ENCODE measurements at regions not wholly inside any gene's neighbourhood (a gene's known extent, or its start where the extent isn't known, plus 50 kb on each side); places are given as distances from the start of the nearest gene placed in this dataset.

DNA sequence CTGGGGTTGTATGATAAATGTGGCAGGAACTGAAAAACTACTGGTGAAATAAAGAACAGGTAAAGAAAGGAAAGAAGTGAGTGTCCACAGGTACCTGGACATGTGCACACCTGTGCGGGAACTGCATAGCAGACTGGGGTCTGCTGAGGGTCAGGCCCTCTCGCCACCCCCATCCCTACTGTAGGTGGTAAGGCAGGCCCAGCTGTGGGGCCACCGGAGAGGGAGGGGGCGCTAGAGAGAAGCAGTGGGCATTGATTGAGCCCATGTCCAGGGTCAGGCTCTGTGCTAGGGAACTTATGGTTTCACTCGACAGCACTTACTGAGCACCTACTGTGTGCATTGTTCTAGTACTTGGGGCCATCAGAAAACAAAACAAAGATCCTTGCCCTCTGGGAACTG lies 400.5 kb downstream of the MATN1 start:
- Histone ChIP-seq H2AFZ (ENCODE audit: control insufficient read depth, low read length) (no peak overlapping the region), H3K79me2 (ENCODE audit: control insufficient read depth, insufficient read depth, low read length) (no peaks in the 10 kb centered on the region), H3K9me1 (ENCODE audit: control insufficient read depth, extremely low read depth, insufficient read depth, low read length) (no peaks in the 10 kb centered on the region), H3K9me3 (ENCODE audit: control insufficient read depth, low read depth, low read length) (no peaks in the 10 kb centered on the region), H3K9ac (ENCODE audit: control insufficient read depth, extremely low read depth, insufficient read depth, low read length) (no peak overlapping the region), H3K27me3 (ENCODE audit: control insufficient read depth, extremely low read depth, insufficient read depth, low read length) (peaks cover 6% of the 10 kb centered on the region), H3K4me3 (ENCODE audit: control insufficient read depth in 2 of 3, extremely low read depth in 1 of 3, insufficient read depth in 2 of 3, low read depth in 1 of 3, low read length in 3 of 3) (no peak overlapping the region), H3K27ac (ENCODE audit: control insufficient read depth, insufficient read depth, low read length) (no peak overlapping the region), H3K4me1 (ENCODE audit: control insufficient read depth, extremely low read depth, insufficient read depth, low read length) (no peaks in the 10 kb centered on the region), H3K4me2 (ENCODE audit: control insufficient read depth, extremely low read depth, insufficient read depth, low read depth, low read length) (no peak overlapping the region), H3K36me3 (ENCODE audit: control insufficient read depth in 2 of 2, extremely low read depth in 1 of 2, insufficient read depth in 2 of 2, low read length in 2 of 2) (no peaks in the 10 kb centered on the region), H4K20me1 (ENCODE audit: control insufficient read depth, extremely low read depth, insufficient read depth, low read length) (no peaks in the 10 kb centered on the region)
- DNase-seq (ENCODE audit: low read depth, low spot score) (no peak), FAIRE-seq (no peak)
- no peak for TF ChIP-seq EZH2 (IDR thresholded peaks at IDR 0.05; ENCODE audit: low read length)
- TF ChIP-seq, protein P1, sequence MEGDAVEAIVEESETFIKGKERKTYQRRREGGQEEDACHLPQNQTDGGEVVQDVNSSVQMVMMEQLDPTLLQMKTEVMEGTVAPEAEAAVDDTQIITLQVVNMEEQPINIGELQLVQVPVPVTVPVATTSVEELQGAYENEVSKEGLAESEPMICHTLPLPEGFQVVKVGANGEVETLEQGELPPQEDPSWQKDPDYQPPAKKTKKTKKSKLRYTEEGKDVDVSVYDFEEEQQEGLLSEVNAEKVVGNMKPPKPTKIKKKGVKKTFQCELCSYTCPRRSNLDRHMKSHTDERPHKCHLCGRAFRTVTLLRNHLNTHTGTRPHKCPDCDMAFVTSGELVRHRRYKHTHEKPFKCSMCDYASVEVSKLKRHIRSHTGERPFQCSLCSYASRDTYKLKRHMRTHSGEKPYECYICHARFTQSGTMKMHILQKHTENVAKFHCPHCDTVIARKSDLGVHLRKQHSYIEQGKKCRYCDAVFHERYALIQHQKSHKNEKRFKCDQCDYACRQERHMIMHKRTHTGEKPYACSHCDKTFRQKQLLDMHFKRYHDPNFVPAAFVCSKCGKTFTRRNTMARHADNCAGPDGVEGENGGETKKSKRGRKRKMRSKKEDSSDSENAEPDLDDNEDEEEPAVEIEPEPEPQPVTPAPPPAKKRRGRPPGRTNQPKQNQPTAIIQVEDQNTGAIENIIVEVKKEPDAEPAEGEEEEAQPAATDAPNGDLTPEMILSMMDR (optimal IDR thresholded peaks at IDR 0.05 in 1 of 3, IDR thresholded peaks at IDR 0.05 in 1 of 3, conservative IDR thresholded peaks at IDR 0.05 in 1 of 3; ENCODE audit: extremely low read depth in 1 of 3, insufficient read depth in 2 of 3, low read length in 3 of 3), result peak in 2 of 3 experiments; percentile 14 to 28
- dilution Hi-C loops (cut with MboI; ENCODE audit: extremely low pct_ligation_motif_present, low sequenced_read_pairs), result no loop called here

DNA sequence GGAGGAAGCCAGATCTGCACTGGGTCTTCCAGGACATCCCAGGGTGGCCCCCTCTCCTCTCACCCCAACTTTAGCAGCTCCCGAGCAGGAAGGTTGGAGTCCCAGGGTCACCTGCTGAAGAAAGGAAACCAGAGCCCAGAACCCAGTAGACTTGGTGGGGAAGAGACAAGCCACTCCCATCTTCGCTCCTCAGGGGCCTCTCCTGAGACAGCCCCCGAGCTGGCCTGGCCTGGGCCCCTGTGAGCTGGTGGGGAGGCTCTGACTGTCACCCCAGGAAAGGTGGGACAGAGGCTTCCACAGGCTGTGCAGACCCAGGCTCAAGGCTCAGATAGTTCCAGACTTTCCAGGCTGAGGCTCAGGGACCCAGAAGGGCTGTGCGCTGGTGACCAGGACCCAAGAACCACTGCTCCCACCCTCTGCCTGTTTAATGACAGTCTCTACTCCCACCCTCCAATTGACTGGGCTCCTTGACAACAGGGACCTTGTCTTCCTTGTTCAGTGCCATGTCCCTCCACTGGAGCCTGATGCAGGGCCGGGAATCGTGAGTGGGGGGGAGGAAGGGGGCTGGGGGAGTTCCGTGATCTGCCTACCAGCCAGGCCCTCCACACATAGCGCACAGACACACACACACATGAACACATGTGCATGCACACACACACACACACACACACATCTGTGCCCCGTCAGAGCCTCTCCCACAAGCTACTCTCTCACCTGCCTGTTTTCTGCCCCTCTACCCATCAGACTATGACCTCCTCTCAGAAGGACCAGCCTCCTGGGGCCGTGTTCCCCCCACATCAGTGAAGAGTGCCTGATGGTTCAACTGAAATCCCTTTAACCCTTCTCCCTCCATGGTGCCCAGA lies 401.2 kb downstream of the MATN1 start:
- H3K4me1 ChIP-seq (ENCODE audit: control insufficient read depth, extremely low read depth, insufficient read depth, low read length), result no peaks in the 10 kb centered on the region
- H3K27ac ChIP-seq (ENCODE audit: control insufficient read depth, insufficient read depth, low read length), result no peak overlapping the region
- dilution Hi-C loops (cut with MboI; ENCODE audit: extremely low pct_ligation_motif_present, low sequenced_read_pairs), result no loop called here
- H3K36me3 ChIP-seq (ENCODE audit: control insufficient read depth in 2 of 2, extremely low read depth in 1 of 2, insufficient read depth in 2 of 2, low read length in 2 of 2), result no peaks in the 10 kb centered on the region
- DNase-seq (ENCODE audit: low read depth, low spot score), result no peak
- H3K9ac ChIP-seq (ENCODE audit: control insufficient read depth, extremely low read depth, insufficient read depth, low read length), result no peak overlapping the region
- H3K79me2 ChIP-seq (ENCODE audit: control insufficient read depth, insufficient read depth, low read length), result no peaks in the 10 kb centered on the region
- no peak overlapping the region for H3K4me3 ChIP-seq (ENCODE audit: control insufficient read depth in 2 of 3, extremely low read depth in 1 of 3, insufficient read depth in 2 of 3, low read depth in 1 of 3, low read length in 3 of 3)
- no peak for FAIRE-seq
- H3K9me1 ChIP-seq (ENCODE audit: control insufficient read depth, extremely low read depth, insufficient read depth, low read length), result no peaks in the 10 kb centered on the region
- peaks cover 7% of the 10 kb centered on the region for H3K27me3 ChIP-seq (ENCODE audit: control insufficient read depth, extremely low read depth, insufficient read depth, low read length)
- no peaks in the 10 kb centered on the region for H4K20me1 ChIP-seq (ENCODE audit: control insufficient read depth, extremely low read depth, insufficient read depth, low read length)
- no peak for TF ChIP-seq EZH2 (IDR thresholded peaks at IDR 0.05; ENCODE audit: low read length)
- TF ChIP-seq, protein P1 (optimal IDR thresholded peaks at IDR 0.05 in 1 of 3, IDR thresholded peaks at IDR 0.05 in 1 of 3, conservative IDR thresholded peaks at IDR 0.05 in 1 of 3; ENCODE audit: extremely low read depth in 1 of 3, insufficient read depth in 2 of 3, low read length in 3 of 3), result no peak
- H3K4me2 ChIP-seq (ENCODE audit: control insufficient read depth, extremely low read depth, insufficient read depth, low read depth, low read length), result no peak overlapping the region
- H3K9me3 ChIP-seq (ENCODE audit: control insufficient read depth, low read depth, low read length), result no peaks in the 10 kb centered on the region
- no peak overlapping the region for H2AFZ ChIP-seq (ENCODE audit: control insufficient read depth, low read length)

Measured in keratinocyte (primary cell).